ENCODE measurements at regions not wholly inside any gene's neighbourhood (a gene's known extent, or its start where the extent isn't known, plus 50 kb on each side); places are given as distances from the start of the nearest gene placed in this dataset.

- no peaks in the 10 kb centered on the region for H3K4me1 ChIP-seq
- no peaks in the 10 kb centered on the region for H3K27me3 ChIP-seq
- H3K27ac ChIP-seq = no peak overlapping the region
- DNase-seq = no peak
- 79 to 100% methylated on average over 2 of the region's 2 CpGs for WGBS, 2 donors (ENCODE audit: low coverage in 1 of 2)
- no peaks in the 10 kb centered on the region for H3K36me3 ChIP-seq
- no peak for TF ChIP-seq CTCF (IDR thresholded peaks at IDR 0.05)
- no peak for TF ChIP-seq EP300 (IDR thresholded peaks at IDR 0.05; ENCODE audit: low read depth)
- TF ChIP-seq POLR2AphosphoS5 (IDR thresholded peaks at IDR 0.05) = no peak
- in situ Hi-C loops (cut with MboI; ENCODE audit: low pct_ligation_motif_present in 1 of 4, low pct_unique_long_range_greater_than_20kb in 1 of 4, low sequenced_read_pairs in 3 of 4) = no loop called here
- H3K4me3 ChIP-seq = no peak overlapping the region
- intact Hi-C loops (cut with DNase I; ENCODE audit: low total_unique reads) = no loop called here
- no peaks in the 10 kb centered on the region for H3K9me3 ChIP-seq
Measured at GRCh38 chr7:152495867-152496266, 60.1 kb upstream of the KMT2C start.

- TF ChIP-seq EP300 (IDR thresholded peaks at IDR 0.05; ENCODE audit: low read depth) = no peak
- TF ChIP-seq POLR2A (IDR thresholded peaks at IDR 0.05) = no peak
- TF ChIP-seq POLR2AphosphoS5 (IDR thresholded peaks at IDR 0.05) = no peak
- no peak for TF ChIP-seq CTCF (IDR thresholded peaks at IDR 0.05)
- no peak overlapping the region for H3K27ac ChIP-seq
- intact Hi-C loops (cut with DNase I; ENCODE audit: low total_unique reads) = no loop called here
- no peaks in the 10 kb centered on the region for H3K27me3 ChIP-seq
- H3K4me1 ChIP-seq = no peaks in the 10 kb centered on the region
- no peak for DNase-seq
- 89% methylated on average over 3 of the region's 3 CpGs for WGBS, 2 donors (ENCODE audit: low coverage in 1 of 2)
- H3K9me3 ChIP-seq = no peaks in the 10 kb centered on the region
- H3K36me3 ChIP-seq = no peaks in the 10 kb centered on the region
- in situ Hi-C loops (cut with MboI; ENCODE audit: low pct_ligation_motif_present in 1 of 4, low pct_unique_long_range_greater_than_20kb in 1 of 4, low sequenced_read_pairs in 3 of 4) = no loop called here
- no peak overlapping the region for H3K4me3 ChIP-seq
Measured at GRCh38 chr7:152492952-152493351, 57.1 kb upstream of the KMT2C start.

- DNase-seq = no peak
- H3K4me1 ChIP-seq = no peaks in the 10 kb centered on the region
- no peaks in the 10 kb centered on the region for H3K27me3 ChIP-seq
- H3K36me3 ChIP-seq = no peaks in the 10 kb centered on the region
- no peaks in the 10 kb centered on the region for H3K9me3 ChIP-seq
- H3K27ac ChIP-seq = no peak overlapping the region
- intact Hi-C loops (cut with DNase I; ENCODE audit: low total_unique reads) (no loop called here), in situ Hi-C loops (cut with MboI; ENCODE audit: low pct_ligation_motif_present in 1 of 4, low pct_unique_long_range_greater_than_20kb in 1 of 4, low sequenced_read_pairs in 3 of 4) (no loop called here)
- 86% methylated on average over 7 of the region's 7 CpGs for WGBS, 2 donors (ENCODE audit: low coverage in 1 of 2)
- no peak overlapping the region for H3K4me3 ChIP-seq
- TF ChIP-seq EP300 (IDR thresholded peaks at IDR 0.05; ENCODE audit: low read depth) = no peak
- no peak for TF ChIP-seq CTCF (IDR thresholded peaks at IDR 0.05)
- TF ChIP-seq POLR2A (IDR thresholded peaks at IDR 0.05) = no peak
- no peak for TF ChIP-seq POLR2AphosphoS5 (IDR thresholded peaks at IDR 0.05)
Measured at GRCh38 chr7:152489044-152489443, 53.2 kb upstream of the KMT2C start.

GRCh38 chr7:152486968-152487367 is 51.2 kb upstream of the KMT2C start:
- H3K27me3 ChIP-seq = no peaks in the 10 kb centered on the region
- DNase-seq = no peak
- no peak for TF ChIP-seq POLR2A (IDR thresholded peaks at IDR 0.05)
- no peak for TF ChIP-seq CTCF (IDR thresholded peaks at IDR 0.05)
- no peak for TF ChIP-seq EP300 (IDR thresholded peaks at IDR 0.05; ENCODE audit: low read depth)
- TF ChIP-seq POLR2AphosphoS5 (IDR thresholded peaks at IDR 0.05) = no peak
- no peaks in the 10 kb centered on the region for H3K9me3 ChIP-seq
- intact Hi-C loops (cut with DNase I; ENCODE audit: low total_unique reads) (no loop called here), in situ Hi-C loops (cut with MboI; ENCODE audit: low pct_ligation_motif_present in 1 of 4, low pct_unique_long_range_greater_than_20kb in 1 of 4, low sequenced_read_pairs in 3 of 4) (no loop called here)
- no peaks in the 10 kb centered on the region for H3K4me1 ChIP-seq
- no peaks in the 10 kb centered on the region for H3K36me3 ChIP-seq
- H3K4me3 ChIP-seq = no peak overlapping the region
- no peak overlapping the region for H3K27ac ChIP-seq

All from transverse colon (tissue), 4 donors.